SKM-1 (cell line): ENCODE measurements at regions not wholly inside any gene's neighbourhood (a gene's known extent, or its start where the extent isn't known, plus 50 kb on each side); places are given as distances from the start of the nearest gene placed in this dataset.

Experiments used
- DNase-seq: peaks from one replicate; lab custom pipeline; 2025; ENCODE audit not compliant: unreplicated experiment; lab: John Stamatoyannopoulos, UW

DNA sequence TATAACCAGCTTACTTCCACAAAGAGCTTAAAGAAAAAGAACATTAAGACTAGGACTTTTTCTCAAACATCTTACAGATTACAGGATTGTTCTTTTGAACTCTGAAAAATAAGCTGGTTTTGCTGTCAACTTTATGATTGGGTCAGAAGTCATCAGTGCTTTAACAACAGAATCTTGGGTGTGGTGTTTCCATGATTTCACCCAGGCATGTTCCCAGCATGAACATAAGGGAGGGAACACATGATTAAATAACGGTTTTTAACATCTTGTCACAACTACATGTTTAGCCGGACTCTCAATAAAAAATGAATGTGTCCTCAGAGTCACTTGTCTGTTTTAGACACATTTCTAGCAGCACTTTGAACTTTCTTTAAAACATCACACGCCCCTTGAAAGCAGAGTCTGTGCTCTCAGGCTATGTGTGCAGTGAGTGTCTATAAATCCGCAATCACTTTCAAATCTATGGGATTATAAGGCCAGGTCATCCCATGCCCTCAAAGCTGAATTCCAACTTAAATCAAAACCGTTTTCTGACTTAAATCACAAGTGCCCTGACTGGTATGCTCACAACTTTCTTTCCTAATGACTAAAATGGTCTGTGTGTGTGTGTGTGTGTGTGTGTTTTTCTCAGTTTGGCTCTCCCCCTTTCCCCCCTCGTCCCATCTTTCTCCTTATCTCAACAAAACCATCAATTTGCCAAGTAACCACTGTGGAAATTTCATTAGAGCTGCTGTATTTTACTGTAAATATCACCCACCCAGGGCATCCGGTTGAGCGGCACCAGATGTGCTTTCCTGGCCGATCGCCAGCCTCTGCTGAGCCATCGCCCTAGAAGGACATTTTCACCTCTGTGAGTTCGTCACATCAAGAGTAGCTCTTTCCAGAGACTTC, 216.8 kb upstream of the DTNBP1 start:
- no peak for DNase-seq

DNA sequence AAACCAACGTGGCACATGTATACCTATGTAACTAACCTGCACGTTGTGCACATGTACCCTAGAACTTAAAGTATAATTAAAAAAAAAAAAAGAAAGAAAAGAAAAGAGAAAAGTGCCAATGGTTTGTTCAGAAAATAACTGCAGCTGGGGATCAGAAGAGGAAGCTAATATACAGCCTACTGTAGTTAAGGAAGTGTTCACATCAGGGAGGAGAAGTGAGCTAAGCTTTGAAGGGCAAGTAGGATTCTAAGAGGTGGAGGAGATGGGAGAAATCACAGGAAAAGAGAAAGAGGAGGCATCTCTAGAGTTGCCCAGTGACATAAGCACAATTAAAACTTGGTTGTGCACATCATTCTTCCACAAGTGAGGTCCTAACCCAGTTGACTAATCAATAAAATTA, 214.4 kb upstream of the DTNBP1 start:
- peak; percentile 42 for DNase-seq

DNA sequence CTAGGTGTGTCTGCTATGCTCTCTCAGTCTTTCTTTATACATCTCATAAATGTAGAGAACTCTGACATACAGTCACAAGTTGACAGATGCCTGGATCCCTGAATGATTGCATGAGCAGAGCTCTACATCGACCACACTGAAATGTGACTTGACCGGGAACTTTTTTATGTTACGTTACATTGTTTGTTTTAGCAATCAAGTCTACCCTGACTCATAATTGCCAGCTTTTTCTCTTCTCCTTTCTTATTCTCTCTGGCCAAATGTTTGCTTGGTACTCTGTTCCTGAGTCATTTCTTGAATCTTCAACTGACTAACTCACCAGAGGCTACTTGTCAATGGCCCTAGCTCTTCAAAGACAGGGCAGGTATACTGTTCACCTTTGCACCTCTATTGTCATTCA, 213.6 kb upstream of the DTNBP1 start:
- no peak for DNase-seq

DNA sequence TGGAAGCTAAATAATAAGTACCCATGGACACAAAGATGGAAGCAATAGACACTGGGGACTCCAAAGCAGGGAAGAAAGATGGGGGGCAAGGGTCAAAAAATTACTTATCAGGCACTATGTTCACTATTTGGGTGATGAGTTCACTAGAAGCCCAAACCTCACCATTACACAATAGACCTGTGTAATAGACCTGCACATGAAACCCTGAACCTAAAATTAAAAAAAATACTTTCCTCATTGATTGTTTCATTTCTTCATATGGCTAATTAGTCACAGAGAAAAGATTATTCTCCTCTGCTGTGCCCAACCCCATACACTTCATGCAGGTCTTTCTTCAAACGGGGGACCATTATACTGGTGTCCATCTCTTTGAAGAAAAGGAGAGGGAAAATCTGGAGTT, 213.0 kb upstream of the DTNBP1 start:
- no peak for DNase-seq

DNA sequence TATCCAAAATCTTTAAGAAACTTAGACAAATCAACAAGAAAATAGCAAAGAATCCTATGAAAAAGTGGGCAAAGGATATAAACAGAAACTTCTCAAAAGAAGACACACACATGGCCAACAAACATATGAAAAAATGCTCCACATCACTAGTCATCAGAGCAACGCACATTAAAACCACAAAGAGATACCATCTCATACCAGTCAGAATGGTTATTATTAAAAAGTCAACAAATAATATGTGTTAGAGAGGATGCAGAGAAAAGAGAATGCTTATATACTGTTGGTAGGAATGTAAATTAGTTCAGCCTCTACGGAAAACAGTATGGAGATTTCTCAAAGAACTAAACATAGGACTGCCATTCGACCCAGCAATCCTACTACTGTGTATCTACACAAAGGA, 212.0 kb upstream of the DTNBP1 start:
- DNase-seq: no peak

DNA sequence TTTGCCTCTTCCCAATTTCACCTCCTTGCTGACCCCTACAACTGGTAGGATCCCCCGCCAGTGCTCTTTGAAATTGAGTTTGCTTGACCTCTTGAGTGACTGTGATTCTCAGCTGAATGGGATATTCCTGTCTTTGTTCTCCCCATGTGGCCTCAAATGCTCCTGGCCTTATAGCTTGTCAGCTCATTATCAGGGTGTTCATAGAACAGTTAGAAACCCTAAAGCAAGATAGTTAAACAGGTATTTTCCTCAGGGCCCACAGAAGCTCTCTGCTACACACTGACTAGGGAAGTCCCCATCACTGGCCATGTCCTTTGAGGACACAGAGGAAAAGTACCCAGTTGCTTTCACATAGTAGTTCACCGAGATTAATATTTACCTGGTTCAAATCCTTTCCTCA, 211.5 kb upstream of the DTNBP1 start:
- no peak for DNase-seq

DNA sequence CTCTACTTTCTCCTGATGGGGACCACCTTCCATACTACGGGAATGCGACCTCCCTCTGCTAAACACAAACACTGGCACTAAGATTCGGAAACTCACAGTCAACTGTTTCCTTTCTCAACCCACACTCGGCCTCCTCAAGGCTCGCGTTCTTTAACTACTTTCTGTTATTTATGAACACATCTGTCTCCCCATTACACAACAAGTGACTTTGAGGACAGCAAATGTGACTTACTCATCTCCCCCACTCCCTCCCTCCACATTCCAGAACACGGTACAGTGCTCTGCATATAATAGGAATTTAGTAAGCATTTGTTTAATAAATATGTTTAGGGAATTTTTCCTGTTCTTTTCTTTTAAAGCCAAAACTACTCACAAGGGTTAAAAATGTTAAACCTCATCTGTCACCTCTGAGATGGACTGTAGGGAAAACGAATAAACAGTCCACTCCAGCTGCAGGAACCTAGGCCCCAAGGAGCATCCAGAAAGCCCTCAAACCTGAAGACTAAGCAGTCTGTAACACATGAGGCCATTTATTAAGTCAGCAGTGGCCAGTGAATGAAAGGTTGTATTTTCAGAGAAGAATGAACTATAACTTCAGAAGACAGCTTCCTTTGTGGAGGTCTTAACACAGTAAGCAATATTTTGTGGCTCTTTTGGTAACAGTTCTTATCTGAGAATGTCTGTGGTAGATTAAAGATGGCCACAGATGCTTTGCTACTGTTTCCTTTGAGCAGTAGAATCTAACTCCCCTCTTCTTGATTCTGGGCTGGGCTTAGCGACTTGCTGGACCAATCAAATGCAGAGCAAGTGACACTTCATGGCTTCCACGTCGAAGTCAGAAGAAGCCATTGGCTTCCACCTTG, 209.6 kb upstream of the DTNBP1 start:
- DNase-seq: no peak

DNA sequence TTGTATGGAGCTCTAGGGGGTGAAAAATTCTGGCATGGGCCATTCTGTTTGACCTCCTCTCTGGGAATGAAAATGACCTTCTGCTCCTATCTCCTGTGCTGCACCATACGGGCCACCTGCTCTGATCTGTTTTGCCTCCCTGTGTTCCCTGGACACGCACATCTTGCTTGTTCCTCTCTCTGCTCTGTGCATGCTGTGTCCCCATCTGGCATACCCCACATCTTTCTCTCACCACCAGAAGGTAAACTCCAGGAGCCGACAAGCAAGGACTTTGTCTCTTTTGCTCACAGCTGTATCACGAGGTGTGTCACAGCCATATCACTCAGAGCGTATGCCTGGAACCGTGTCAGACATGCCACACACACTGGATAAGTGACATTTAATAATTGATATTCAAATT, 208.4 kb upstream of the DTNBP1 start:
- no peak for DNase-seq

DNA sequence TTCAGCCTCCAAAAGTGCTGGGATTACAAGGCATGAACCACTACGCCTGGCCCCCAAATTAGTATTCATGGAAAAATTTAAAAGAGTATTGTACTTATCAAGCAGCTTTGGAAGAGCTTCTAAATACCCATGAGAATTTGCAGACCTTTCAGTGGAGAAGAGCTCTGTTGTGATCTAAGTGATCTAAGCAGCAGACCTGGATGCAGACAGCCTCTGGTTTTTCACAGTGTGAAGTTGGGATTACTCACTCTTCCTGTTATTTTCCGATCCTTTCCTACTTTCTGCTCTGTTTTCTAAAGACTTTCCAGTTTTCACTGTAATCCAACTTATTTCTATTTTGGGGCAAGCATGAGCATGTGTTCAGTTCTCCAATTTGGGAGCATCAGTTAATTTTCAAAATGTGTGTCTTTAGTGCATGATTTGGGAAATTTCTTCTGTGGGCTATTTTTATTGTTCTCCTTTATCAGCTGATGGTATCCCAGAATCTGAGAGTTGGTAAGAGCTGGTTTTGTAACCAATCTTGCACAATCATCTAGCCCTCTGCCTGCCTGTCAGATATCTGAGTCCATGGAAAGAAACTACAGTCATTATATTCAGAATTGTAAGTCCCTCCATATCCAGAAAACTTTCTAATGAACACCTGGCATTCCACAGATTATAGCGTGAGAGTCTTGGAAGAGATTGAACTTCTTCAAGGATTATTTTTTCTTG, 207.7 kb upstream of the DTNBP1 start:
- DNase-seq: no peak

DNA sequence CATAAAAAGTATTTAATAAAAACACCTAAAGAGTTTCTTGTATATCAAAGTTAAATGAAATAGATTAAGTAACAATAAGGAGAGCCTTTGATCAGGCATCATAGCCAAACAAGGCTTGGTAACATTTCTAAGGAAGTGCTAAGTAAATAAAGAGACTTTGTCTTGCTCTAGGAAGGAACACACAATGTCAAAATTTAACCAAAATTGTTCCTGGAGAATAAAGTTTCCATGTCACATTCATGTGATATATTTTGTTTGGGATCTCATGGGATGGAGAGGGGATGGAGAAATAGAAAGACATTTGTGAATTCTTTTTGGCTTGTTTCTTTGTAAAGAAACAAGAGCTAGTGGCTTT, 201.9 kb upstream of the DTNBP1 start:
- no peak for DNase-seq

DNA sequence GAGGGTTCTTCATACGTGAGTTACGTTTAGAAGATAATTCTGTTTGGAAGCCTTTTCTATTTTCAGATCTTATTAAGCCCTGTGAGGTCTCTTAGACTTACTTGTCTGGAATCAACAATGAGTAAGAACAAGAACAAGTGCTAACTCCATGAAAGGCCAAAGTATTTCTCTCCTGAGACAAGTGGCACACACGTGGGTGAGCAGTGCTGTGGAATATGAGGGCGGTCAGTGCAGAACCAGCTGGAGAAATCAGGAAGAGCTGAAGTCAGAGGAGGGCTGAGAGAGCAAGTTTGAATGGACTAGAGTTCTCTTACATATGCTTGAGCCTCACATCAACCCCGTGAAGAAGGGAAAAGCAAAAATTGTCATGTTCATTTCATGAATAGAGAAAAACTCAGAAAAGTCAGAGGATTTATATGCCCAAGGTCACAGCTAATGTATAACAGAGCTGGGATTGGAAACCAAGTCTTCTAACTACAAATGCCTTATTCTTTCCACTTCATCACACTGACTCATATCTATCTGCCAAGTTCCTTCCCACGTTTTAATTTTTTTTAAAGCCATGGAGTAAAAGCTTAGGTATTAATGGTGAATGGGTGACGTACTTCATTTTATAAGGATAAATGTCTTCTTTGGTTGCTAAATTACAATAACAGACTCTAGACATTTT, 201.3 kb upstream of the DTNBP1 start:
- no peak for DNase-seq

DNA sequence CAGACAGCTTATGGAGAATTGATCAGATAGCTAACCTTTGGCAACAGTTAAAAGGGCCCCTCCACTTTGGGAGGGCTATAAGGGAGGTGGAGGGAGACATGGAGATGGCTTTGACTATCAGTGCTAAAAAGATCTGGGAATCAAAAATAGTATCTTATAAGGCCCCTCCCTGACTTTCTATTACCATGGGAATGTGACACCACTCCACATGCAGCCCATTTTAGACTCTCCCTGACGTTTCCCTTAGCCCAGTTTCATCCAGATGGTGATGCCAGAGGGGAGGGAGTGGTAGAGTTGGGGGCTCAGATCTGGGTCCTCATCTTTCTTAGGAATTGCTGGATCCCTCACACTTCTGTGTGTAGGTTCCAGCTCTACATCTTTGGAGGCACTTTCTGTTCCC, 200.0 kb upstream of the DTNBP1 start:
- DNase-seq: no peak

DNA sequence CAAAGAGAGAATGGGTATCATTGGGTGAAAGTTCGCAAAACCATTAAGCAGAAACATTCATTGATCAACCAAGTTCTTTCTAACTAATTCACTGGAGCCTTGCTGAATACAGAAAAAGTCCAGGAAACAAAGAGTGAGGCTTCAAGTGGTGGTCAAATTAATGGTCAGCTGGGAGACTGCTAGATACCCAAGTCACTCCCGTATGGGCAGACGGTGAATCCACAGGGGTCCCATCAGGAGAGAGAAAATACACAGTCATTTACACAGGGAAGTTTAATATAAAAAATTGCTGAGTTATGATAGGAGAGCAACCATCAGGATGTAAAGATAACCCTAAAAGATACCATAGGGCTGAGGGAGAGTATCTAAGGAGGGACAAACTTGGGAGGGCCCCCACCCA, 198.7 kb upstream of the DTNBP1 start:
- DNase-seq: no peak

DNA sequence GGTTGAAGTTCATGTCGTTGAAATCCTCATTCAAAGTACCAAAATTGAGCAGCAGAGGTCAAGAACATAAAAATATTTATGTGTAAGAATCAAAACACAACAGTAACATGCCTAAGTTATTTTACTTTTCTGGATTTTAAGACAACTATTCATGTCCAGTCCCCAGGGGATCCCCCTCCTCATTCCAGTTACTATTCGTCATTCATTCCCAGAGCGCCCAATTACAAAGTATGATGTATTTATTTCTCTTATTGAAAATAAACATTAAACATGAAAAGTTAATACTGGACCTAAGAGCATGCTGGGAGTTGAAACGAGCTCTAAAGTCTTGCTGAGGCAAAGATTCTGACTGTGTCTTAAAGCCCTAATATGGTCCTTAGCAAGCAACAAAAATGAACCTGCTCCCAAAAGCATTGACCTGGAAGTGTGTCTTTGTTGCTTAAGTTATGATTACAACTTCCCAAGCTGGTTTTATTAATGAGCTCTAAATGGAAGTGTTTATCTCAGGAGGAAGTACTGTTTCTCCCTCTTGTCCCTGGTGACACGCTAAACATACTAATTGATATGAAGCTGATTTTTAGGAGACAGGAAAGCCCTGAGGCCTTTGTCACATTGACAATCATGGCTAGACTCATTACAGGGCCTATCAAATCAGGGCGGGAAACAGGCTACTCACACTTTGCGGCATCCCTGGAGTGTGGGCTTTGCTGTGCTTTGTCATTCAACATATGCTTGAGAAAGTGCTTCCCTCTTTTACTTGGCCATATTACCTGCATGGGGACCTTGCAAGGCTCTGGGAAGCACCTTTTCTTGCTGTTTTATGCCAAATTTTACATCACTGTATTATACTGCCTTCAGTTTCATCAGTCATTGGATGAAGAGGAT, 192.2 kb upstream of the DTNBP1 start:
- no peak for DNase-seq

DNA sequence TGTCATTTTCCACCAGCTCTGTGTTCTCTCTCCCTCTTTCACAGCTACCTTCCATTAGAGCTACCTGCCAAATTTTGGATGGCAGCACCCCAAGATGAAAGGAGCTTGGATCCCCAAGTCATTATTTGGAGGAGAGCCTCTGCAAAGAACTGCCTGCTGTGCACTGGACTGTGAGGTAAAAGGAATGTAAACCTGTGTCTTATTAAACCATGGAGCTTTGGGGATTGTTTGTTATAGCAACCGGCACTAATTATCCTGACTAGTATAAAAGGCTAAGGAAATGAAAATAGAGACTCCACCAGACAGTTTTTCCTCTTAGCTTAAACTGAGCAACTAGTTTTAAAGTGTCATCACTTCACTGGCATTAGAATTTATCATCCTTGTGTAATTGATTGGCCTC, 191.6 kb upstream of the DTNBP1 start:
- DNase-seq: no peak

DNA sequence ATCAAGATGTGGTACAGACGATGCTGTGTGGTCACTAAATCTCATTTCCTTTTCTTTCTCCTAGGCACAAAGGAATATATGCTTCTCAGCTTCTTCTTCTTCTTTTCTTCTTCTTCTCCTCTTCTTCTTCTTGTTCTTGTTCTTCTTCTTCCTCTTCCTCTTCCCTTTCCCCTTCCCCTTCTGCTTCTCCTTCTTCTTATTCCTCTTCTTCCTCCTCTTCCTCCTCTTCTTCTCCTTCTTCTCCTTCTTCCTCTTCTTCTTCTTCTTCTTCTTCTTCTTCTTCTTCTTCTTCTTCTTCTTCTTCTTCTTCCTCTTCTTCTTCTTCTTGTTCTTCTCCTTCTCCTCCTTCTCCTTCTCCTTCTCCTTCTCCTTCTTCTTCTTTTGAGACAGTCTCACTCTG, 190.4 kb upstream of the DTNBP1 start:
- DNase-seq: no peak

DNA sequence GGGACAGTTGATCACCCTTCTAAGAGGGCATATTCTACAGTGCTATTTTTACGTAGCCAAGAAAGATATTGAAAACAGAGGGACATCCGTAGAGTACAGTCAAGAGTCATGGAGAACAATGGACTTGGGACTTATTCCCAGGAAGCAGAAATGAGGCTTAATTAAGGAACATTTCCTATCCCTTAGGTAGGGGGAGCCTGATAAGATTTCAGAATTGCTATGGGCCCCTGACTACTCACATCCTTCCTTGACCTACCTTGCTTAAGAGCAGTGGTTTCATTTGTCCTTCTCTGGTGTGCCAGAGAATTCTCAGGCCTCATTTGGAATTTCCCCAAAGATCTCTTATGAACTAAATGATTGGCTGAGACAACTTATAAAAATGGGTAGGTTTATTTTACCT, 189.5 kb upstream of the DTNBP1 start:
- DNase-seq: no peak

DNA sequence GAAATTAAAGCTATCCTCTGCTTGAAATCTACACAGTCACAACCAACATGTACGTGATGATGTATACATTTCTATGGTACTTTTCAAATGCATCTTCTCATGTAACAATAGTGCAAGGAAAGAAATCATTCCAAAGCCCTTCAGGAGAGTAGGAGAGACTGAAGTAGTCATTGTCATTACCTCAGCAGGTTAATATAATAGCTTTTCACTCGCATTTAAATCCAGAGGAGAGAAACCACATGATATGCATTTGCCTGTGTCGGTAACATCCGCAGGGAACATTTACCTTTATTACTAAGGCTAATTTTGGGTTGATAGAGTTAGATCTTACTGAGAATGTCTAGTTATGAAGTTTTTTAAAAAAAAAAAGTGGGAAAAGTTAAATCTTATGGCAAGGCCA, 186.6 kb upstream of the DTNBP1 start:
- DNase-seq: no peak

DNA sequence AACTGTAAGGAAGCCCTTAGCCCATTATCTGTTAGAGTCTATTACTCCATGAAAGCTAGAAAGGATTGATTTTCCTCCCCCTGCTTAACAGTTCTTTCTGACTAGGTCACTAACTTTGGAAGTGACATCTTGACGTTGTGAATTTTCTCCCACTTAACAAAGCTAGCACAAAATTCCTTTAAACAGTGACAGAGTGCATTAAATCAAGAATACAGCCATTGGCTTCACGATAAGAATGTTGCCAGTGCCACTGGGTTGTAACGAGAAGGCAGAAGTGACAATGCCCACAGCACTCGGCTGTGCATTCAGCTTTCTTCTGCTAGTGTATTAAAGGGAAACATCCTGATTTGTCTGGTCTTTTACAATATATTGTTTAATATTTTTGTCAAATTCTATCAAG, 182.7 kb upstream of the DTNBP1 start:
- no peak for DNase-seq

DNA sequence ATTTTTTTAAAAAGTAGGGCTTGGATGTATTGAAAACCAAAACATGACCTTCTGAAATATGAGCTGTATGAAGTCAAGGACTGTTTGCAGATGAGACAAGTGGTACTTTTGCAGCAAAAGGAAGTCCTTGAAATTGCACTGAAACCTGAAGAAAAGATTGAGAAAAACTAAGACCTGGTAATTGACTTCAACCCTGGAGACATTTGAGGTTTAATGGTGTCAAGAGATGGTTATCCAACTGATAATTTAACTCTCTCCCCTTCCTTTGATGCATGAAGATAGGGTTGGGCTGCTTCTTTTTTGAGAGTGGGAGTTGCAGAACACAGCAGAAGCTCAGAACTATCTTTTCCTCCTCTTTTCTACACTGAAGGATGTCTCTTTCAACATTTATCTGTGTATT, 180.9 kb upstream of the DTNBP1 start:
- no peak for DNase-seq
